HG03066 (cell line): ENCODE measurements at regions not wholly inside any gene's neighbourhood (a gene's known extent, or its start where the extent isn't known, plus 50 kb on each side); places are given as distances from the start of the nearest gene placed in this dataset.

Experiments used
- ATAC-seq: cut with Tn5 transposase; IDR thresholded peaks from one replicate; pipeline ENCODE4 v1.9.1; 2021; ENCODE audit warnings: low read depth; ENCODE audit not compliant: unreplicated experiment

DNA sequence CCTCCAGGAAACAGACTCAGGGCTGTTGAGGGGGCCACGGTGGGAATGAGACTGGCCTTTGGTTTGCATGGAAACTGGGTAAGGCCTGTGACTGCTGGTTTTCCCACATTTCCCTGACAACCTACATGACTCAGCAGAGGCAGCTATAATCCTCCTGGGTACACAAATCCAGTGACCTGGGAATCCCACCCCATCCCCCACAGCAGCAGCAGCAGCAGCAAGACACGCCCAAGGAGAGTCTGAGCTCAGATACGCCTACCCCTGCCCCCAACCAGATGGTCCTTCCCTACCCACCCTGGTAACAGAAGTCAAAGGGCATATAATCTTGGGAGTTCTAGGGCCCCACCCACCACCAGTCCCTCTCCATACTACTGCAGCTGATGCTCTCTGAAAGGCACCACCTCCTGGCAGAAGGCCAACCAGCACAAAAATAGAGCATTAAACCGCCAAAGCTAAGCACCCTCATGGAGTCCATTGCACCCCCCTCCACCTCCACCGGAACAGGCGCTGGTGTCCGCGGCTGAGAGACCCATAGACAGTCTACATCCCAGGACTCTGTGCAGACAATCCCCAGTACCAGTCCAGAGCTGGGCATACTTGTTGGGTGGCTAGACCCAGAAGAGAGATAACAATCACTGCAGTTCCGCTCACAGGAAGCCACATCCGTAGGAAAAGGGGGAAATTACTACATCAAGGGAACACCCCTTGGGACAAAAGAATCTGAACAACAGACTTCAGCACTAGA lies 237.2 kb upstream of the SPRY2 start:
- ATAC-seq: no peak

DNA sequence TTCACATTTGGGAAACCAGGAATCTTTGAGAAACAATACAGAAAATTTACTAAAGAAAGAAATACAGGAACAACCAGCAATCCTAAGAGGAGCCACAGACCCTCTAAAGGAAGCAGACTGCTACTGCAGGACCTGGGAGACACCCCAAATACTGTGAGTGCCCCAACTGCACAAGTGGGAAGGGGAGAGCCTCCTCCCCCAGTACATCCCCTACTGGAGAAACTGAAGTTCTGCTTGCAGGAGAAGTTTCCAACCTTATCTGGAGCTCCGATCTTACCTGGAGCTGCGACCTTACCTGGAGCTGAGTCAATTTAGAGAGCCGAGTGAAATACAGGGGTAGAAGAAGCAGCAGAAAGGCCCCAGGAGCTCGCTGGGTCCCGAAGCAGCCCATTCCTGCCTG lies 236.4 kb upstream of the SPRY2 start:
- no peak for ATAC-seq

DNA sequence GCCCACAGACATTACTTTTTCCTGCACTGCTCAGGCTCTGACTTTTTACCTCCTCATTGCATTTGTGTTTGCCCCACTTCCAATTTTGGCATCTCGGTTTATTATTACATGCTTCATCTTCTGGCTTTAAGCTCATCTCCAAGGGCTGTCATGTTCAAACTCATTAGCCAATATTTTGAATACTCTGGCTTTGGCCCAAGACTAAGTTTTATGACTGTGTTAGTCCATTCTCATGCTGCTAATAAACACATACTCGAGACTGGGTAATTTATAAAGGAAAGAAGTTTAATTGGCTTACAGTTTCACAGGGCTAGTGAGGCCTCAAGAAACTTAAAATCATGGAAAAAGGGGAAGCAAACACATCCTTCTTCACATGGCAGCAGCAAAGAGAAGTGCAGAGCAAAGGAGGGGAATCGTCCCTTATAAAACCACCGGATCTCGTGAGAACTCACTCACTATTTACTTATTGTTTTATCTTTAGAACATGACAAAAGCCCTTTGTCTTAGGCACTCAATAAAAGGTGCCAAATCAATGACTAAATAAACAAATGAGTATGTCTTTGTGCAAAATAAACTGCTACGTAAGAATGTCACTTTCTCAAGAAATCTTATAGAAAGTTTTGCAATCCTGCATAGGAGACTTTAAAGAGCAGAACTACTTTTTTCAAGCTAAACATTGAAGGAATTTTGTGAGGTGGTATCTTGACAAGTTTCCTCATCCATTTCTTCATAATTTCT lies 233.4 kb upstream of the SPRY2 start:
- no peak for ATAC-seq

DNA sequence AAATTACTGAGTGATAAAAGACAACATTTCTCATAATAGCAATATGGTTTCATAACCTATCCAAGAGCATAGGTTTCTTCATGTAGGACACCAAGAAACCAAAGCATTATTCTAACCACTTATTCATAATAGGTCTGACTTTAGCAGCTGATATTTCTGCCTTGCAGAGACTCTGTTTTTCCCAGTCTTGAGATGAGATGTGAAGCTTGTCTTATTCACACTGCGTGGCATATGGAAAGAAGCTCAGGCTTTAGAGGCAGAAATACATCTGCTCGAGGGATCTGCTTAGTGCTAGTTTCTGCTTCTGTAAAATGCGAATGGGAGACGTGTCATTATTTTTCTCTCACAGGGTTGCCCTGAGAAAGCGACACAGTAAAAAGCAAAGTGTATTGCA lies 232.0 kb upstream of the SPRY2 start:
- ATAC-seq: no peak

DNA sequence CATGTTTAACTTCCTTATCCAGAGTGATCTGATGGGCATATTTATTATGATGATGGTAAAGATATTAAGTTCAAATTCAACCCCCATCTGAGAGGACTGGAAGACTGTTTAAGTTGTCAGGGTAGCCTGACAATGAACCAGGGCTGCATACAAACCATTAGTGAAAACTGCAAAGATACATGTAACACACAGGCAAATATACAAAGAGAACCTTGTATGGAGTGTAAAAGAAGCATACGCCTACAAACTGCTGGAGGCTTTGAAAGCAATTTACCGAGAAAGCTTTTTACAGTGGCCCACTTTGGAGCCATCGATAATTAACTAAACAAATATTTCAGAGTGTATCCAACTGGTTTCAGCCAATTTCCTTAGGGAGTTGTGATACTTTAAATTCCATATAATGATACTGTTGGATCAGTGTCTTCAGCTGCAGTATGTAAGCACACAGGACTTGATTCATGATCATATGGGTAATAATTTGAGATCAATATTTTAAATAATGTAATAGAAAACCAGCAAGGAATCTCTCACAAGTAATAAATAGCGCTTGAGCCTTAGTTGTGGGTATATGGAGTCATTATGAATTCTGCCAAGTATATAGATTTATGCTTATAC lies 231.5 kb upstream of the SPRY2 start:
- no peak for ATAC-seq

DNA sequence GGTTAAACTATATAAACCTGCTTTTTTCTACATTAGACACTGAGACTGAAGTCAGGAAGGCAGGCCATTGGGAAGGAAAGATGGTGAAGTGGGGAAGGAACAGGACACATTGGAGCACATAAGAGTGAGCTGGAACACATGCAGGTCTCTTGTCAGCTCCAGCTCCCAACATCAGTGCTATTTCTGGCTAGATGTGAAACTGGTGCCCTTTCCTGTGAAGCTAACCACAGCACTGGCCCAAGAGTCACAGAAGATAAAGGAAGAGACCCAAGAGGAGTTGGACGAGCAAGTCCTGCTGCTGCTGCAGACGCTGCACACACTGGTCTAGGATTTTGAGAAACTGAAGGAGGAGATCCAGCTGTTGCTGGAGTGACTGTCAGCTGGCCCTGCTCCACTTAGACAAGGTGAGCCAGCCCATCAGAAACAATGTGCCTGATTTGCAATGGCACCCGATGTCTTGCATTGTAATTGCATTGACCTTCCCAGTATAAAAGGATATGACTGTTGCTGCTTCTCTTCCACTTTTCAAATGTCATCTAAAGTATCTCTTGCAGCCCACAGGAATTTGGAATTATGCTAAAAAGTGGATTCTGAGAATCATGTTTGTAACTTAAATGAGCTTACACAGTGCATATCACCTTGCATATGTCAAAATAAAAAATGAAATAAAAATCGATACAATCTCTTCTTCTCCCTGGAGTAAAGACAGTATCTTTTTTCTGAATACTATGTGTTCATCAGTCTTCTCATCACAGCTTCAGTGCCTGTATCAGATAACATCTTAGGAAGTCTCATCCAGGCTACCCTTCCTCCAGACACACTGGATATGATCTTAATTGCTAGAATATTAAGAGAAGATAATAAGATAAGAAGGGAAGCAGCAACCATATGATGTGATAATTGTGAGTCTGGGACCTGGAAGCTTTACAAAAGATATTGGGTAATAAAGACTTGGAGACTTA lies 230.7 kb upstream of the SPRY2 start:
- no peak for ATAC-seq

DNA sequence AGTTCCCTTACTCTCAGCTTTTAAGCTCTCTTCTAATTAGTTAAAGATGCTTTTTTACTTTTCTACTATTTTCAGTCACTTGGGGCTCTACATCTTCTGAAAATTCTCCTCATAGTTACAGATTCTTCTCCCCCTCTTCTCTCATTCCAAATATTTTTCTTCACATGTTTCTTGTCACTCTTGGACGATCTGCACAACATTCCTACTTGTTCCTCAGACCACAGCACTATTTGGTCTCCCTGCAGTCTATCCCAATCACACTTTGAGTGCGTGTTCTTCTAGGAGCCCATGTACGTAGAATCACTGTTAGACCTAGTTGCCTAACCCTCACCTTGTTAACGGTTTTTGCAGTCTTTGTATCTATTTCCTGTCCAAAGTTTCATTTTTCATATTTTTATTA lies 222.5 kb upstream of the SPRY2 start:
- ATAC-seq: no peak

DNA sequence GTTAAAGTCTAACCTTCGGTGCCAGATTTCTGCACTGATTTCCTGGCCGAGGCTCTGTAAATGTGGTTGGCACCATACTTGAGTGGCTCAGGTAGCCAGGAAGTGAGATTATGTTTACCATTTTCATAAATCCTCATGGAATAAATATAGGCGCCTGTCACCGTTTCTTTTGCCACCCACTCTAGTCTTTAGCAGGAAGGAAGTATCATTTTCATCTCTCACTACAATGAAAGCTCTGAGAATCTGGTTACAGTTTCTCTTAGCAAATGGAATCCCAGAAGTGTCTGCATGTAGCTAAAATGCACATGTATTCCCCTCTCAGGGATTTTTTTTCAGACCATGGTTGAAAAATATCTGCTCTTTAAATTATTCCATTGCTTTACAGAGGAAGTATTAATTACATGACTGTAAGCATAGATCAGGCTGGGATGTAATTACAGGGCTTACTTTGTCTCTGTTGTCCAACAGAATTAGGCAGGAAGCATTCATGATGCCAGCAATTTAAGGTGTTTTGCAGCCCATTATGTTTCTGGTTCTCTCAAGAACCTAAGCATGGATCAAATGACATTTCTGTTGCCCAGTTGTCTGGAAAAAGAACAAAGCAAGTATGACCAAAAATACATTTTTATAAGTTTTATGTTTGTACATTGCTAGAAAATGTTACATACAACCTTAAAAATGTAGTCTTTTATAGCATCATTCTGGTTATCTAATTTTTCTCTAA lies 221.7 kb upstream of the SPRY2 start:
- no peak for ATAC-seq

DNA sequence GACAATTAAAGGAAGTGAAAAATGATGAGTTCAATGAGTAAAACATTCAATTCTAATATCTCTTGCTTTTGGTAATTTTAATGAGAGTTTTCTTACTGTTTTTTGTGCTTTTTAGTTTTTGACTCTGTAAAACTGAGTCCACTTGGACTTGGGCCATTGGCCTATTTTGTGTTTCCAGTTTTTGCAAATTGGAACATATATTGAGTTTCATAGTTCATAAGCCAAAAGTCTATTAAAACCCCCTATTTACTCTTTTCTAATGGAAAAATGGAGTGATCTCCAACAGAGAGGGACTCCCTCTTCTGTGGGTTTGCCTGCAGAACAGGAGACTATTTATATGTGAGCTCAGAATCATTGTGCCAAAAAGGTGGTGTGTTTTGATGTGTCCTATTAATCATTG lies 219.7 kb upstream of the SPRY2 start:
- ATAC-seq: no peak

DNA sequence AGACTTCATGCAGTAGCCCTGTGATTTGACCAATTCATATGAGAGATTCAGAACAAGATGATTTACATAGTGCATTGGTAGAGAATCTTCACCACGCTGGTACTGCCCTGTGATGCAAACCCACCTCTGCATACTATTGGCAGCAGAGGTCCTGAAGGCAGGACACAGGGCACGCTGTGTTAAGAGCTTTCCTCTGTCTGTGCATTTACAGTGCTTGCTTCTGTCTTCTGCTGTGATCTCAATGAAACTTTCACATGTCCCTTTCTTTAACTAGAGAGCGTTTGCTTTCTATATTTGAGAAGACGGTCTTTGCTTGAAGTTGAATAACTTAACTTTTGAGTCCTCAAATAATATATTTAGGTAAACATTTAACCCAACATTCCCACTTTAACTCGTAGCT lies 219.0 kb upstream of the SPRY2 start:
- no peak for ATAC-seq

DNA sequence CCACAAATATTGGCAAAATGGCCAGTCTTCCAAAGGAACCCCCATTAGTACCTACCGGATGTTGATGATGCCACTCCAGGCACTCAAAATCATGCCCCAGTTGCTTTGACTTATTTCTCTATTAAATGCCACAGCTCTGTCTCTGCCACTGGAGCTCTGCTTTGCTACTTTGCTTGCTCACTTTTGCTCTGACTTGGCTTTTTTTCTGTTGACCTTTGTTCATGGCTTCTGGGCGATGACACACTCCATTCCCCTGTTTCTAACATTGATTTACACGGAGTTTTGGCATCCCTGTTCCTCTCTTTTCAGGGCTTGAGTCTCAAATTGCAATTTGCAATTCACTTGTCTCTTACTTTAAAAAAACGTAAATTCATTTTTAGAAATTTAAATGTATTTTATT lies 217.1 kb upstream of the SPRY2 start:
- ATAC-seq: no peak

DNA sequence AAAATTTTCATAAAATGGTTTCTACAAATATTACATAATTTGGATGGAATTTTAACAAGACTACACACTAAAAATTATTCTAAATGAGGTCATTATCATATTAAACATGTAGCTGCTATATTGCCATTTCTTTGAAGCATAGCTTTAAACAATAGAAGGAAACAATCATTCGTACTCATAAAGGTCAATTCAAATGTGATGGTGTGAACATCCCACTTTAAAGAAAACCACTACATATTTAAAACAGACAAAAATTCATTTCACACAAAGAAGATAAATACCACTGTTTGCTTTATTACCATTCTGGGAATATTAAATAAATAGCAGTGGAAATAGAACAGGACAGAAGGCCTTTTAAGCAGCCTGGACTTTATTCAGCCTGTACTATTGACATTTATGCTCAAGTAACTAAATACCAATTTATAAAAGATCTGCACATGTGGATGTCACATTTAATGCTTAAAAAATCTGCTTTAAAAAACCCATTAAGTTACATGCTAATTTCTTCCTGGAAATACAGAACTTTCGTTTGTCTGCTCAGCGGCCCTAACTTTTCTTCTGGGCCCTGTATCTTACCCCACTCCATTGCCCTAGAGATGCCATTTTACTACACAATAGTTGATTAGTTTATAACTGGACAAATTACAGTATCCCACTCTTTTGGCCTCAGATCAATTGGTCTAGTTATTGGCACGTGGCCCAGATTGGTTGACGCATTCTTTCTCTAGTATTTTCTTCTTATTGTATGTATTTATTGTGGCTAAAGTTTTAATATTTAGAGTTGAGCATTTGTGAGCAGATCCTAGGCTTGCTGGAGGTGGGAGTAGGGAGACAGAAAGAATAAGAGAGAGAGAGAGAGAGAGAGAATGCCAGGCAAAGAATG lies 215.1 kb upstream of the SPRY2 start:
- ATAC-seq: no peak

DNA sequence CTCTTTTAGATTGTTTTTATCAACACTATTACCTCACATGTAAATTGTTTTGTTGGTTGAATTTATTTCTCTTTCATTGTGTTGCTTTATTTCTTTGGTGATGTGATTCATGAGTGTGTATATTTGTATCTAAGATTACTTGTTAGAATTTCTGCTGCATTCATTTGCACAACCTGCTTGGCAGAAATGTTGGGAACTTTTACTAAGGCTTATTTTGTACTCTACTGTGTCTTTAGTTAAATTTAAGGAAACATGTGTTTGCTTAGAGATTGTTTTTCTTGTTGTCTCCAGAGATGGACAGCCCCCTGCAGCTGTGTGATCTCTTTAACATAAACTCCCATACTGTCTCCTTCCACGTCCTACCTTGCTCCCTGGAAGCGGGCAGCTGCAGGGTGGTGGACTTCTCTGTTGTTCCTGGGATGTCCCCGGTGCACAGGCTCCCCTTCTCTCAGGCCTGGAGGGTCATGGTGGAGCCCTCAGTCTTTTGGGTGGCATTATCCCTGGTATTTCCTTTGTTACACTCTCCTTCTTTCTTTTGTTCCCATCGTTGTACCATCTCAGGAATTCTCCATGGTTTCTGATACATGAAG lies 212.0 kb upstream of the SPRY2 start:
- ATAC-seq: no peak

DNA sequence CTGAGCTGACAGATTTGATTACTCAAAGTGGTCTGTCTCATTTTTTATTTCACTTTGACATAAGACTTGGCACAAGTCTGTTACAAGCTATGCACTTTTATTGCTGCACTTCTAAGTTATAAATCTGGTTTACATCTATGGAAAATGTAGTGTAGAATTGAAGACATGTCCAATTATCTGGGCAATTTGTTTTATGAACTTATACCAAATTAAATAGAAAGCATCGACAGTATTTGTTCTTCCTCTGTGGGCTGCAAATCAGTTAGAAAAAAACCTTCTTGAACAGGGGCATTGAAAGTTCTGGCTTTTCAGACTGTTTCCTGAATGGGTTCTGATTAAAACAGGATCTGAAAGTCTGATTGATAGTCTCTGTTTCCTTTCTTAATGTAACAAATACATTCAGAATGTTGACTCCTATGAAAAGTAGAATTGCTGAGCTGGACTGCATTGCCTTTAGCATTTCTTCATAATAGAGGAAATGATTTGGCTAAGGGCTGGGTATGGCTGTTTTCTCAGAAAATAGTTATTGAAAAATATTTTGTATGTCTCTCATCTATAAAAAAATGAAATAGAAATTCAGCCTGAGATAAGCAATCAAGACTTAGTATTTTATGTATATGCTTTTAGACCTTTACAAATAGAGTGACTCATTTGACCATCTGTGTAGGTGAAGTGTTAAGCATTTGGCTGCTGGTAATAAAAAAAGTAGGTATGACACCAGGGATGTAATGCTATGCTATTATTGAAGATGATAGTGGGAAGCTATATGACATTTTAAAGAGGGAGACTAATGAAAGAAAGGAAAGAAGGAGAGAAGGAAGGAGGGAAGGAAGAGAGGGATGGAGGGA lies 210.9 kb upstream of the SPRY2 start:
- no peak for ATAC-seq

DNA sequence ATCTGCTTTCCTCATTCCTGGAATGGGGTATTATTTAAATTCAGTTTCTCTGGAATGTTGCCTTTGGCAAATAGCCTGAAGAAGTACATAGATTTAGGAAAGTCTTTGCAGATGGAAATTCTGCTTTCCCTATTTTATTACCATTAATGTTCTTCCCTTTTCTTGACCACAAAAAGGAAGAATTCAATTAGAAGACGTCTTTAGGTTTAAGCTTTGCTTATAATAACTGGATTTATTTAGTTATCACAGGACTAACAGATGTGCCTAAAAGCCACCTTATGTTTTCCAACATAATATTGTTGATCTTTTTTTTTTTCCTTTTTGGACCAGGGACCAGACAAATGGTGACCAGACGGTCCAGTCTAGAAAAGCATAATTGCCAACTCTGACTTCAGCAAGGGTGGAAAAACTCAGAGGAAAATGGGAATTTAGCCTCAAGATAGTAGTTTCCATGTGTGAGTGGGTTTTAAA lies 210.1 kb upstream of the SPRY2 start:
- ATAC-seq: no peak

DNA sequence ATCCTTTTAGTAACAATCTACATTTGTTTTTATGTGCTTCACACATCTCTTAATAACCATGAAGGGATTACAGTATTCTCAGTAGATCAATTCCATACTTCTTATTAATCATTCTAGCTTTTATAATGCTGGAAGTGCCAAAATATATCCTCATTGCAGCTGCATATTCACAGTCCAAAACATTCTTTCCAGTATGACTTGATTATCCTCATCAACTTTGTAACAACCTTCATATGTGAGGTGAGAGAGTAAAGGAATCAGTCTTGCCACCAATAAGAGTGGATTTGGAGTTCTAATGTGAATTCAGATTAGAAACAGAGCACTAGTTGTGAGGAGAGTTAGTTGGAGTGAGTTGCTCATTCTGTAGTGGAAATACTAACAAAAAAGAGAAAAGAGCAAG lies 208.0 kb upstream of the SPRY2 start:
- ATAC-seq: no peak

DNA sequence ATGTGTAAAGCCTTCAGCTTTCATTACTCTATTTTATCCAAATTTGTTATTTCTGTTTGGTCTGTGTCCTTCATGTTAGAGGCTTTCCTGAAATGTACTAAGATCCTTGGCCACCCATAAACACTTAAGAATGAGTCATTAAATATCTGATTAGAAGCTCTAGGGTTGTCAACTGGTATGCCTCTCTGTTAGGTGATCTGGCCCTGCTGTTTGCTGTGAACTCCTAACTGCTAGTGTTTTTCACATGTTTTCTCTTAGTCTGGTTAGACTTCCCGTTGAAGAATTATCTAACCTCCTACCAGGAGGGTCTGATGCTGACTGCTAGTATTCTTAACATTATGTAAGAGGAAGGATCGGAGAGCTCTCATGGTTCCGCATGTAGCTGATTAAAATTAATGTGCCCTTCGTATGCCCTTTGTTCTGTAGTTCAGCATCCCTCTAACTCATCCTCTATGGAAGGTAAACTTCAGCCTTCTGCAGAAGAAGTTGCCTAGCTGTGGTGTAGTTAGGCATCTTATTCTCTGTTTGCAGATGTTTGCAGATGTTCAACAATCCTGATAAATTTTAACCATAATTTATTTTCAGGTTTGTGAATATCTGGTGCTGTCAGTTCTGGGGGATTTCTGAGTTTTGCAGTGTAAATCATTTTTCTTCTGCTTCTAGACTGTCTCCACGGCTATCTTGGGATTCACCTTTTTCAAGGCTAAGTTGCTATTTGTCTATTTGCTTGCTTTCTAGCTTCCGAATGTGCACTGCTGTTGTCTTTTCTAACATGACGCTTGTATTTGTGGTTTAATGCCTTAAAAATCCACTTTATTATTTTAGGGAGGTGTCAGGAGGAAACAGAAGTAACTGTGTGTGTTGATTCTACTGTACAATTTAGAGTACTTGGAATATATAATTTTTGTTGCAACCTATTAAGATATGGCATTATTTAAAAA lies 207.2 kb upstream of the SPRY2 start:
- ATAC-seq: no peak
